Stimulated activated naive B cell treated with anti-CD40 and anti-IgM and Interleukin-4, amounts not matched to agents 10 μg/mL and 1 μg/mL and 100 μg/mL, for 72 hours (primary cell): ENCODE measurements at regions not wholly inside any gene's neighbourhood (a gene's known extent, or its start where the extent isn't known, plus 50 kb on each side); places are given as distances from the start of the nearest gene placed in this dataset.

Source experiments
- ATAC-seq, 2 donors: fragments of 150-1000 bp; cut with Tn5 transposase; replicated peaks; 2 replicates each; pipeline ENCODE4 v1.10.0; 2021; ENCODE audit warnings: moderate library complexity in 1 of 2
- DNase-seq: peaks from one replicate; pipeline ENCODE4 v3.0.0; 2021
- H3K27ac Mint-ChIP-seq: one replicate; pipeline ENCODE4 v1.8.0; 2022; ENCODE audit warnings: mild to moderate bottlenecking, mixed read lengths
- H3K27me3 Mint-ChIP-seq, 2 donors: one replicate each; pipeline ENCODE4 v1.8.0; 2022; ENCODE audit warnings: mixed read lengths in 2 of 2
- H3K36me3 Mint-ChIP-seq, 2 donors: one replicate each; pipeline ENCODE4 v1.8.0; 2022; ENCODE audit warnings: mixed read lengths in 2 of 2, mild to moderate bottlenecking in 1 of 2
- H3K4me1 Mint-ChIP-seq, 2 donors: one replicate each; pipeline ENCODE4 v1.8.0; 2022; ENCODE audit warnings: mixed read lengths in 2 of 2, mild to moderate bottlenecking in 1 of 2
- H3K4me3 Mint-ChIP-seq, 2 donors: one replicate each; pipeline ENCODE4 v1.8.0; 2022; ENCODE audit warnings: mild to moderate bottlenecking in 2 of 2, mixed read lengths in 2 of 2, moderate library complexity in 1 of 2
- H3K9me3 Mint-ChIP-seq, 2 donors: one replicate each; pipeline ENCODE4 v1.8.0; 2022; ENCODE audit warnings: mixed read lengths in 2 of 2, mild to moderate bottlenecking in 1 of 2

DNA sequence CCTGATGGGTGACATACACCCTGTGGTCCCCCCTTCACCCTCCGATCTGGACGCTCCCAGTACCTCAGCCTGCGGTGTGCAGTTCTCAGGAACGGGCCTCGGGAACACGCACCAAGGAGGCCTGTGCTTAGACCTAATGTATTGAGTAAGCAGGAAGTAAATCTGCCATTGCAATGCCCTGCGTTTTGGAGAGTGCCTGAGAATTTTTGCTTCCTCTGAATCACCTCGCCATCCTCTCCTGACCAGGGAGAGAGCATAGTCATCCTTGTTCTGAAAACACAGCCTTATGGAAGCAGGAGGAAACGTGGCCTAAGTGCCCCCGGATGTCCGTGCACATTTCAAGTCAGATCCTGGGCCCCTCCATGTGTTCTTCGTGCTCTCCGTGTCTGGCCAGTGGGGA, 272.2 kb downstream of the NDUFA10 start:
- H3K4me1 Mint-ChIP-seq: peaks cover 9 to 14% of the 10 kb centered on the region in 2 donors
- ATAC-seq (no peak), DNase-seq (no peak)
- H3K27ac Mint-ChIP-seq: no peak overlapping the region
- H3K4me3 Mint-ChIP-seq: no peak overlapping the region
- H3K27me3 Mint-ChIP-seq: peaks cover 6 to 8% of the 10 kb centered on the region in 2 donors
- H3K36me3 Mint-ChIP-seq: no peaks in the 10 kb centered on the region
- H3K9me3 Mint-ChIP-seq: peaks cover 0 to 4% of the 10 kb centered on the region in 2 donors

DNA sequence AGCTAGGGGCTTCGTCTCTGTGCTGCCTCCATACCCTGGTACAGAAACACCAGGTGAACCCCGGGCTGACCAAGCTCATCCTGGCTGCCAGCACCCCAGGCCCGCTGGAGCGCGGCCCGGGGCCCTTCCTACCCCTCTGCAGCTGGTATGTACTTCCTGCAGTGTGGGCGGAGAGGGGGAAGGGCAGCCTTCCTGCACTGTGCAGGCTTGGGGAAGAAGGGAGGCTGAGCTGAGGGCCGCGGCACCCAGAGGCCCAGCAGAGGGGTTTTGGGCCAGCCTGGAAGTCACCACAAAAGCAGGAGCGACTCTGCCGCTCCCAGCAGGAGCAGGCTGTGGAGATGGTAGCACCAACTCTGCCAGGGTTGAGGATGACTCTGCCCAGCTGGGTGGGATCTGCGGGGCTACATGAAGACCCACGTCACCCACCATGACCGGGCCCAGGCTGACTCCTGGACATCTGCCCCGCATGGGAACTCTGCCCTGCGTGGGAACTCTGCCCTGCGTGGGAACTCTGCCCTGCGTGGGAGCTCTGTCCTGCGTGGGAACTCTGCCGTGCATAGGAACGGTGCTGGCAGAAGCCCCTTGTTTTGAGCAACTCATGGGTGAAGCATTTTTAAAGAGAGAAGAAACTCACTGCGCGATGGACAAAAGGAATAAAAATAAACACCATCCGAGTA, 273.3 kb downstream of the NDUFA10 start:
- peaks cover 0 to 4% of the 10 kb centered on the region in 2 donors for H3K9me3 Mint-ChIP-seq
- peaks cover 4 to 6% of the 10 kb centered on the region in 2 donors for H3K27me3 Mint-ChIP-seq
- no peaks in the 10 kb centered on the region for H3K36me3 Mint-ChIP-seq
- DNase-seq: peak; percentile 11
- peak overlapping the region; percentile 34 to 44 for H3K4me3 Mint-ChIP-seq
- ATAC-seq: peak; percentile 85 to 90
- no peak overlapping the region for H3K27ac Mint-ChIP-seq
- H3K4me1 Mint-ChIP-seq: peaks cover 8 to 14% of the 10 kb centered on the region in 2 donors

DNA sequence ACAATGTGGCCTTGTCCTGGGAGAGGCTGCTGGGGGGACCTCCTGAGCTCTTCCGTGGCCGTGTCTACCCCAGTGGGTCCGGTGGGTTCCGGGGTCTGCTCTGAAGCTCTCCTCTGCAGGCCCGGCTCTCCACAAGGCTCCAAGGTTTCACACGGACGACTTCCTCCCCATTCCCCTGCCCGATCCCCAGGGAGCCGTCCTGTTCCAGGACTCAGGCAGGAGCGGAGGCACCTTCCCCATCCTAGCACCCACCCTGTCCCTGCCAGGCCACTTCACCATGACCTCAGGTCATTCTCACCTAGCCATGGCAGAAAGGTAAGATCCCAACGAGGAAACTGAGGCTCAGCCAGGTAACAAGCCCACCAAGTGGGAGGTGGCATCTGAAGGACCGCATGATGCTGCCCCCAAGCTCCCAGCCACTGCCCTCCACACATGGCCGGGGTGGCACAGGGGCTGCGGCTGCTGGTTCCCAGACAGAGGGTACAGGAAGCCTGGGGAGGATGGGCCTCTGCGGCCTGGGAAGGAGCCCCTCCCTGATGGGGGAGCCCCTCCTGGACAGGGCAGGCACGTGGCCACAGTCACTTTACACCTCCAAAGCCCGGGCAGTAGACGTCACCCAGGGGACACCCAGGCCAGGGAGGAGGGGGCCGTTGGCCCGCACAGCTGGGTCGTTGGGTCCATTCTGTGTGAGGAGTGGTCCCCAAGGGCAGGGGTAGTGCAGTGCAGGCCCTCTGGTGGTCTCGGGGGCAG, 274.0 kb downstream of the NDUFA10 start:
- peaks cover 7 to 14% of the 10 kb centered on the region in 2 donors for H3K4me1 Mint-ChIP-seq
- H3K36me3 Mint-ChIP-seq: no peaks in the 10 kb centered on the region
- no peak overlapping the region for H3K27ac Mint-ChIP-seq
- H3K9me3 Mint-ChIP-seq: peaks cover 0 to 4% of the 10 kb centered on the region in 2 donors
- ATAC-seq: peak; percentile 16 to 26
- H3K4me3 Mint-ChIP-seq: peak overlapping the region in 1 of 2 donors; percentile 44
- no peak for DNase-seq
- H3K27me3 Mint-ChIP-seq: peaks cover 4 to 6% of the 10 kb centered on the region in 2 donors

- no peak for DNase-seq
- Mint-ChIP-seq H3K9me3 (peaks cover 0 to 4% of the 10 kb centered on the region in 2 donors), H3K4me1 (peaks cover 7 to 14% of the 10 kb centered on the region in 2 donors), H3K4me3 (no peak overlapping the region), H3K27ac (no peak overlapping the region), H3K27me3 (peaks cover 4 to 6% of the 10 kb centered on the region in 2 donors), H3K36me3 (no peaks in the 10 kb centered on the region)
- no peak for ATAC-seq
Measured at GRCh38 chr2:239750045-239750835, 274.9 kb downstream of the NDUFA10 start.

GRCh38 chr2:239749272-239749873, 275.8 kb downstream of the NDUFA10 start:
- H3K36me3 Mint-ChIP-seq: no peaks in the 10 kb centered on the region
- peaks cover 0 to under 1% of the 10 kb centered on the region in 2 donors for H3K9me3 Mint-ChIP-seq
- ATAC-seq: no peak
- H3K4me1 Mint-ChIP-seq: peaks cover 7 to 14% of the 10 kb centered on the region in 2 donors
- no peak overlapping the region for H3K4me3 Mint-ChIP-seq
- H3K27ac Mint-ChIP-seq: peak overlapping the region; percentile 51
- DNase-seq: no peak
- peaks cover 0 to 6% of the 10 kb centered on the region in 2 donors for H3K27me3 Mint-ChIP-seq

GRCh38 chr2:239748811-239749210, 276.3 kb downstream of the NDUFA10 start:
- H3K36me3 Mint-ChIP-seq: no peaks in the 10 kb centered on the region
- no peak overlapping the region for H3K4me3 Mint-ChIP-seq
- no peak overlapping the region for H3K27ac Mint-ChIP-seq
- peaks cover 0 to 6% of the 10 kb centered on the region in 2 donors for H3K27me3 Mint-ChIP-seq
- H3K9me3 Mint-ChIP-seq: no peaks in the 10 kb centered on the region
- H3K4me1 Mint-ChIP-seq: peaks cover 7 to 14% of the 10 kb centered on the region in 2 donors
- ATAC-seq (no peak), DNase-seq (no peak)

DNA sequence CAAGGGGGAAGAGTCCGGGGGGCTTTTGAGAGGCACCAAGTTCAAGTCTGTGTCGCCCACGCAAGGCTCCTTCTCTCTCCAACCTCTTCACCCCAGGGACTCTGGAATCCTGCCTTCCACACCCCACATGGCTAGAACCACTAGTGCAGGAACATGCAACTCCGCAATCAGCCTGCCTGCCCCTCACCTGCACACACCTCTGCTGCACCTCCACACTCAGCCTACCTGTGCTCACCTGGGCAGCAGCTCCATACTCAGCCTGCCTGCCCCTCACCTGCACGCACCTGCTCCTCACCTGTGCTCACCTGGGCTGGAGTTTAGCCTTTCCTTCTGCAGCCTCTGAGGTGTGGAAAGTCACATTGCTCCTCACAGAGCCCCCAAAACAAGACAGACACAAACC, 277.4 kb downstream of the NDUFA10 start:
- Mint-ChIP-seq H3K36me3 (no peaks in the 10 kb centered on the region), H3K4me3 (no peak overlapping the region), H3K27ac (no peak overlapping the region), H3K27me3 (peaks cover 0 to under 1% of the 10 kb centered on the region in 2 donors), H3K4me1 (peaks cover 7 to 14% of the 10 kb centered on the region in 2 donors), H3K9me3 (no peaks in the 10 kb centered on the region)
- no peak for ATAC-seq
- DNase-seq: no peak

DNA sequence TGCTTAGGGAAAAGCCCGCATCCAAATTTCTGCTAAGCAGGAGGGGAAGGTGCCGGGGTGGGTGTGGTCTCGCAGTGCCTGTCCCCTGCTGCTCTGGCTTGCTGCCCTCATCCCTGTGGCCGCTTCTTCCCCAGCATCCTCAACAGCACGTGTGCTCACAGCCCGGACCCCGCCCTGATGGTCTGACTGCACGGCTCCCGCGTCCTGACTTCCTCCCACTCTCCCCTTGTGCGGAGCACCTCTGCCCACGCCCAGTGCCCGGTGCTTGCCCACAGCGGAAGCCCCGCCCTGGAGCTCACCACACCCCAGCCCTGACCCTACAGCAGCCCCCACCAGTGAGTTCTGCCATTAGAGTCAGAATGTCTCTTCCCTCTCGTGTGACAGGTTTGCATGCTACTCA, 277.9 kb downstream of the NDUFA10 start:
- Mint-ChIP-seq H3K9me3 (no peaks in the 10 kb centered on the region), H3K4me1 (peaks cover 6 to 14% of the 10 kb centered on the region in 2 donors), H3K4me3 (no peak overlapping the region), H3K27ac (no peak overlapping the region), H3K27me3 (peaks cover 0 to 4% of the 10 kb centered on the region in 2 donors), H3K36me3 (no peaks in the 10 kb centered on the region)
- no peak for DNase-seq
- no peak for ATAC-seq

GRCh38 chr2:239746559-239747246, 278.4 kb downstream of the NDUFA10 start:
- Mint-ChIP-seq H3K27ac (no peak overlapping the region), H3K4me1 (peaks cover 5 to 8% of the 10 kb centered on the region in 2 donors), H3K36me3 (no peaks in the 10 kb centered on the region), H3K27me3 (peaks cover 0 to 4% of the 10 kb centered on the region in 2 donors), H3K9me3 (no peaks in the 10 kb centered on the region), H3K4me3 (no peak overlapping the region)
- DNase-seq (no peak), ATAC-seq (no peak)

- DNase-seq: no peak
Measured at GRCh38 chr2:239745386-239746227, 279.5 kb downstream of the NDUFA10 start.

DNA sequence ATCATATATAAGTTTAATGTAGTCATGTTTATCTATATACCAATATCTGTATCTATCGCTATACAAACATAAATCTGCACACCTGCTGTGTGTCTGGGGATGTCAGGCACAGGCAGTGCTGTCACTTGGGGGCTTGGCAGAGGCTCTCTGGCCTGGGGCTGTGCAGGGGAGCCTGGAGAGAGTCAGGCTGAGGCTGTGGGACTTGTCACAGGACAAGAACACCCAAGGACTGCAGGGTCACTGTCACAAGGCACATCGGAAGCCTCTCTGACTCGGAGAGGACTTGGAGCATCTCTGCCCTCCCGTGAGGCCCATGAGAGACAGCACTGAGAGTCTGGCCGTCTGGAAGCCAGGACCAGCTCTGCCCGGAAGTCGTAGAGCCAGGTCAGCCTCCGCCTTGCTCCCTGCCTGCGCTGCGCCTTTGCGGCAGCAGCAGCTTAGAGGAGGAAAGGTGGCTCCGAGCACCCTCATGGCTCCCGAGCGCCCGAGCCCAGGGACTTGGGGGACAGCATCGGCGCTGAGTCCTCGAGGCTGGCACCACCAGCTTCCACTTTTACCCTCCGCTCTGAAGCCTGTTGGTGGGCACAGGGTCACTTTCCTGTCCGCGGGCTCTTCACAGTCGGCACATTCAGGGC, 280.3 kb downstream of the NDUFA10 start:
- no peak overlapping the region for H3K4me3 Mint-ChIP-seq
- H3K36me3 Mint-ChIP-seq: no peaks in the 10 kb centered on the region
- no peak overlapping the region for H3K27ac Mint-ChIP-seq
- ATAC-seq (no peak), DNase-seq (no peak)
- H3K9me3 Mint-ChIP-seq: no peaks in the 10 kb centered on the region
- H3K27me3 Mint-ChIP-seq: peaks cover 0 to 4% of the 10 kb centered on the region in 2 donors
- peaks cover 0 to 5% of the 10 kb centered on the region in 2 donors for H3K4me1 Mint-ChIP-seq

More at GRCh38 chr2:239745386-239746227, 279.5 kb downstream of the NDUFA10 start:
- peaks cover 0 to 5% of the 10 kb centered on the region in 2 donors for H3K4me1 Mint-ChIP-seq
- H3K27ac Mint-ChIP-seq: no peak overlapping the region
- no peak overlapping the region for H3K4me3 Mint-ChIP-seq
- no peak for ATAC-seq
- H3K9me3 Mint-ChIP-seq: no peaks in the 10 kb centered on the region
- no peaks in the 10 kb centered on the region for H3K36me3 Mint-ChIP-seq
- H3K27me3 Mint-ChIP-seq: peaks cover 0 to 4% of the 10 kb centered on the region in 2 donors

DNA sequence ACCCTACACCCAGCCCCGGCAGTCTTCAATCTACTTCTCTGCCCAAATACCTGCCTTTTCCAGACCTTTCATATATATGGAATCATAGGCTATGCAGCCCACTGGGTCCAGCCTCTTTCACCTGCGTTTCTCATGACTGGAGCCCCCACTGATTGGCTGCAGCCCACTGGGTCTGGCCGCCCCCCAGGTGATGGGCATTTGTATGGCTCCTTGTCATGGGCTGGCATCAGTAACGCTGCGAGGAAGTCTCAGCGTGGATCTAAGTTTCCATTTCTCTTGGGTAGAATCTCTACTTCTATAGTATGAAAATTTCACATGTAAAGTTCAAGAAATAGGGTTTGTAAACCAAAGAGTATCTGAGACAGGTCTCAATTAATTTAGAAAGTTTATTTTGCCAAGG, 281.9 kb downstream of the NDUFA10 start:
- ATAC-seq (no peak), DNase-seq (no peak)
- peaks cover 0 to 5% of the 10 kb centered on the region in 2 donors for H3K4me1 Mint-ChIP-seq
- H3K36me3 Mint-ChIP-seq: no peaks in the 10 kb centered on the region
- peaks cover 0 to 4% of the 10 kb centered on the region in 2 donors for H3K27me3 Mint-ChIP-seq
- no peak overlapping the region for H3K4me3 Mint-ChIP-seq
- no peaks in the 10 kb centered on the region for H3K9me3 Mint-ChIP-seq
- H3K27ac Mint-ChIP-seq: no peak overlapping the region
